DMS53 treated with DMSO at 0.1 percent for 48 hours (cell line): ENCODE measurements at regions not wholly inside any gene's neighbourhood (a gene's known extent, or its start where the extent isn't known, plus 50 kb on each side); places are given as distances from the start of the nearest gene placed in this dataset.
"Not testable (repeated sequence)": the region's sequence is repeated elsewhere in the genome, so short reads cannot be mapped to it uniquely, and the experiment has no call there.

Experiments
- DNase-seq: peaks from one replicate; lab custom pipeline; 2025; ENCODE audit not compliant: unreplicated experiment; lab: John Stamatoyannopoulos, UW

DNA sequence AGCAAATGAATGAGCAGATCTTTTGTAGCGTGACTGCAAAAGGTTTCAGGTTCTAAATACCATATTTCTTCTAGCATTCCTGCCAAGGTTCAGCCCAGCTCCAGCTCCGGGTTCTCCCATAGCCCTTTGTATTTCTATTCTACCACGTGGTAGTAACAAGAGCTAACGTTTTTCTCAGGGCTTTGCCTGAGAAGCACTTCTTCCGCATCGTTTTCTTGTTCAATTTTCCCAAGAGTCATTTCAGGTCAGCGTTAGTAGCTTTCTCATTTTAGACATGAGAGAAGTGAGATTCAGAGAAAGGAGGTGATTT, 120.1 kb upstream of the MYCN start:
- DNase-seq: no peak

DNA sequence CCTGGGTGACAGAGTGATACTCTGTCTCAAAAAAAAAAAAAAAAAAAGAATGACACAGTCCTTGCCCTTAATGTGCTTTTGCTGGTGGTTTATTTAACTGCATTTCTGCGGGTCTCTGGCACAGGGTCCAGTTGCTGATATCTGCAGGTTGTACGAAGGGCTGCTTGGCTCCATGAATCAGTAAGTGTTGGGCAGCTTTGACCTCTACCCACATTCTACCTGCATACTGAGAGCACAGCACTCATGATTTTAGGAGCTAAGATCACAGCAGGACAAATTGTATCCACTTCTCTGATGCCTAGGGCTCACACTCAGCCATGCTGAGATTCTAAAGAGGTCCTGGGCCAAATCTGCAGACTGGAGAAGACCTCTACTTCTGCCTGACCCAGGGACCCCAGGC, 119.4 kb upstream of the MYCN start:
- no peak for DNase-seq

DNA sequence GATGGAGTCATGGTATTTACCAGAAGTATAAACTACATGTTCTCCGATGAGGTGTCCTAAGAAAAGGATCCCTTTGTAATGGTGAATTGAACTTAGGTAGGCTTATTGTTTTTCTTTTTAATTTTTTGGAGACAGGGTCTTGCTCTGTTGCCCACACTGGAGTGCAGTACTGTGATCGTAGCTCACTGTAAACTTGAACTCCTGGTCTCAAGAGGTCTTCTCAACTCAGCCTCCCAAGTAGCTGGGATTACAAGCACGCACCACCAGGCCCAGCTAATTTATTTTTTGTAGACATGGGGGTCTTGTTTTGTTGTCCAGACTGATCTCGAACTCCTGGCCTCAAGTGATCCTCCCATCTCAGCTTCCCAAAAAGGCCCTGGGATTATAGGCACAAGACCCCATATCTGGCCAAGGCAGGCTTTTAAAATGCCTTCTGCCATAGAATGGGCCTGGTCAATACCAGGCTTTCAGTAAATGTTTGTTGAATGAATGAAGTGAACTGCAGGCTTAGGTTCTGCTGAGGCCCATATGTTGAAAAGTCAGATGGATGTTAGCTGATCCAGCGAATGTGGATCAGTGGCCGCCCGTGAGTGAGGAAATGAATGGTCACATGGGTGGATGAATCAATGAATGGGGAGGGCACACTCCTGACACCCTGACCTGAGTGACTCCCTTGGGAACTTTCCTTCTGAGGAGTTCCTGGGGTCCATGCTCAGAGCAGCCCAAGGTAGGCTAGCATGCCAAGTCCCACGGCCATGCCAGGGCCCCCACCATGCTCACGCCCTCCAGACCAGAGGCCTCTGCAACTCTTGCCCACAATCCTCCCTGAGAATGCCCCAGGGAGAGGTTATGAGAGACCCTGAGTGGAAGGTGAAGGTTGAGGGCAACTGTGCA, 118.0 kb upstream of the MYCN start:
- no peak for DNase-seq

DNA sequence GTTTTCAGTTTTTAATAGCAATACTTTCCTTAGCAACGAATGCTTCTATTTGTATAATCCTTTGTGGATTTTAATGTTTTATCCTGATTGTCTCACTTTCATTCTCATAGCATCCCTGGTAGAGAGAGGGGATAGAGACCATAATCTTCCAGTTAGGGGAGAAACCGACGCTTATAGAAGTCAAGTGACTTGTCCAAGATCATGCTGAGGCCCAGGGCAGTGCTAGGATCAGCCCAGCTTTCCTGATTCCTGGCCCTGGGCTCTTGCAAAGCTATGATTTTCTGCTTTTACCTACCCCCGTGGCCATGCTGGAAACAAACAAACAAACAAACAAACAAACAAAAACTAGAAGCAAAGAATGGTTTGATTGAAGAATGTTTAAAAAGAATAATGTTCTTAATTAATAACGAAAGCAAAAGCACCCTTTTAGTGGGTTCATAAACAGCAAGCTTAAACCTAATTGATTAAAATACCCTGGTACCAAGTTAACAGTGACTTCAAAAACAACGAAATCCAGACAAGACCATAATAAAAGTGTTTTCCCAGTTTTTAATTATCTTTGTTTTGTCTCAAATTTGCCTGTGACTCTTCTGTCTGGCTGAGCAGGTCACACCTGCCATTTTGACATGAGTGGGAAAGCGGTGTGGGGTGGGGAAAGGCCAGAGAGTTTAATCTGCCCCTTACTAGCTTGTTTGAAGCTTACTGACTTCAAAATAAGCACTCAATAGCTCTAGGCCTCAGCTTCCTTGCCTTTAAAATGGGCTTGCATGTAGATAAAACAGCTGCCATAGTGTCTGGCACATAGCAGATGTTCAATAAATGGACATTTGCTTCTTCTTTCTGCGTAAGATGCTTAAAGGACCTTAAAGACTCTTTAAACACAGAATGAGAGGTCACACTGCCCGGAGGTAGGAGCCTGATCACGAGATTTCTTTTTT, 116.6 kb upstream of the MYCN start:
- no peak for DNase-seq

DNA sequence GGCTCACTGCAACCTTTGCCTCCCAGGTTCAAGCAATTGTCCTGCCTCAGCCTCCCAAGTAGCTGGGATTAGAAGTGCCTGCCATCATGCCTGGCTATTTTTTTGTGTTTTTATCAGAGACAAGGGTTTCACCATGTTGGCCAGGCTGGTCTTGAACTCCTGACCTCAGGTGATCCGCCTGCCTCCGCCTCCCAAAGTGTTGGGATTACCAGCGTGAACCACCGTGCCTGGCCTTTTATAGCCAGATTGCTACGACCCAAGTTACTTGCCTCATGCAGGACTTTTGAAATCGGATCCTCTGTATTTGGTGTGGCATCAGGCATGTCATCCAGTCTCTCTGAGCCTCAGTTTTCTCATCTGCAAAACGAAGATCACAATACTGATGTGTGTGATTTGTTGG, 115.9 kb upstream of the MYCN start:
- not testable (repeated sequence) for DNase-seq

DNA sequence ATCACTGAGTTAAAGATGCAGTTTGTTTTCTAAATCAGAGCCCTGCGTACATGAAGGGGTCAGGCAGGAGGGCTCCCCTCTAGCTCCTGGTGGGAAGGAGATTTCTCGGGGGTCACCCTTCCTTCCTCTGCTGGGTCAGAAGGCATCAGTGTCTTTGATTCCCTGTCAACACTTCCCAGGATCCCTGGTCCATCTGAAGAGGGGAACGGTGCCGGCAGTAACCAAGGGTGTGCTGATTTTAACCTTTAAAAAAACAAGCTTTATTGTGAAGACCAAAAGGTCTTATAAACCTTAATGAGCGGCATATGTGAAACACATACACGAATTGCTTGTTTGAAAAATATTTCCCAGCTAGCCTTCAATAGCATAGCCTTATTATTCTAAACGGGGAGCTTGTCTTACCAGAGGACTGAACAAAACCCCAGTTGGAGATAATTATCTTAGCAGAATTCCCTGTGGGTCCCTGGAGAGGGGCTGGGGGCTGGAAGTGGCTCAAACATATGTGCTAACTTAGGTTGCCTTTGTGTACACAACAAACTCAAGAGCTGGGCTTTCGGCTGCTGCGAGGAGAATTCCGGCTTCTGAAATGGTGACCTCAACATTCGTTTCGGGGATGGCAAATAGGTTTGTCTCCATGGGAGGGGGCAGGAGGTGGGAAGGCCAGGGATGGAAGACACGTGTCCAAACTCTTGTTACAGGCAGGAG, 114.9 kb upstream of the MYCN start:
- no peak for DNase-seq

DNA sequence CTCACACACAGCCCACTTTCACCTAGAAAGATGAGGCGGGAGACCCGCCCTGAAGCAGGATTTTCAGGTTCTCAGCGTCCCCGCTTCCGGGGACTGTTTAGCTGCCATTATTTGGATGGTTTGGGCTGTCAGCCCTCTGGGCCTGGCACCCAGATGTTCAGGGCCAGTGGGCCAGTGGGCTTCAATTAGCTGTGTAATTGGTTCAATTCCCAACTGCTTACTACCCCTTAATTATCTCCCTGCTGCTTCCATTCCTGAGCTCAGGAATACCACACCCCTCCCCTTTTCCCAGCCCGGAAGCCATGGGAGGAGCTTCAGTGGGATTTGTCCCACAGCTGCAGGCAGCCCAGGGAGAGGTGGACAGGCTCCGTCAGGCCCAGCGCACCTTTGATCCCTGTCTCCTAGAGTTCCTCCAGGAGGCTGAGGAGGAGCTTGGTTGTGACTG, 114.1 kb upstream of the MYCN start:
- no peak for DNase-seq

DNA sequence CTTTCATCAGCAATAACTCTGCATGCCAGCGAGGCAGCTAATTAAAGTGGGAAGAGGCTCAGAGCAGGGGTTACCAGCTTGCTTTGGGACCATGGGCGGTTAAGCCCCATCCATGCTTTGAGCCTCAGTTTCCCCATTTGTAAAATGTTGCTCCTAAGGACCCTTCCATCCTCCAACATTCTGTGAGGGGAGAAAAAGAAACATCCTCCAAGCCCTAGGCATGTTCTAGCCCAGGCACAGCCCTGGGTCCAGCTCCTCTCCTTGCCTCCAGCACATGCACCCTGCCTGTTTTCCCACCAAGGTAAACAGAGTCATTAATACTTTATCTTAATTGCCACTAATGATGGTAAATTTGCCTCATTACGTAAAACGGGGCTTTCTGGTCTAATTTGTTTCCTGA, 113.3 kb upstream of the MYCN start:
- no peak for DNase-seq

DNA sequence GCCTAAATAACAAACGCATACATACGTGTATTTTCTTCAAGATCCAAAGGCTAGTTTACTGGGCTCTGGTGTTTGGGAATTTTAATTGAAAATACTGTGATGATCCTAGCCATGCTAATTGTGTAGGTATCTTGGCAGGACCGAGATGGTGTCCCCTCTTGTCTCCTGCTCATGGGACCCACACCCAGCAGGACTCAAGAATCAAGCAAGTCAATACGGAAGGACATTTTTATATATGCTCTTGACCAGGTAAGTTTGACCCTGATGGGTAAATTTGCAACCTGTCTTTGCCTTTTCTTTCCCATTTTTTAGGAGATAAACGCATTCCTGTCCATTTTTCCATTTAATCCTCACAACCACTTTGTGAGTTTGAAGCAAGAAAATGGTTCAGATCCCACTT, 111.8 kb upstream of the MYCN start:
- DNase-seq: no peak

DNA sequence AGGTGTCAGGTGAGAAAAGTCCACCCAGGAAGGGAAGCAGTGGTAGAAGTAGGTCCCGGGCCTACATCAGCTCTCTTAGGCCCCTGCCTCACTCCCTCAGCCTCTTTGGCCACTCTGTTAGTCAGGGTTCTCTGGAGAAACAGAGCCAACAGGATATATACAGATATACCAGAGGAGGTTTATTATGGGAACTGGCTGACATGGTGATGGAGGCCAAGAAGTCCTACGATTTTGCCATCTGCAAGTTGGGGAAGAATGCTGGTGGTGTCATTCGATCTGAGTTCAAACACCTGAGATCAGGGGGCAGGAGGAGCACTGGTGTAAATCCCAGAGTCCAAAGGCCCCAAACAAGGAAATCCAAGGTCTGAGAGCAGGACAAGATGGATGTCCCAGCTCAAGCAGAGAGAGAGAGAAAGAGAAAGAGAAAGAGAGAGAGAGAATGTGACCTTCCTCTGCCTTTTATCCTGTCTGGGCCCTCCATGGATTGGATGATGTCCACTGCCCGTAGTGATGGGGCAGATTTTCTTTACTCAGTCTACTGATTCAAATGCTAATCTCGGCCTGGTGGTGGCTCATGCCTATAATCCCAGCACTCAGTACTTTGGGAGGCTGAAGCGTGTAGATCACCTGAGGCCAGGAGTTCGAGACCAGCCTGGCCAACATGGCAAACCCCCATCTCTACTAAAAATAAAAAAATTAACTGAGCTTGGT, 111.1 kb upstream of the MYCN start:
- no peak for DNase-seq

DNA sequence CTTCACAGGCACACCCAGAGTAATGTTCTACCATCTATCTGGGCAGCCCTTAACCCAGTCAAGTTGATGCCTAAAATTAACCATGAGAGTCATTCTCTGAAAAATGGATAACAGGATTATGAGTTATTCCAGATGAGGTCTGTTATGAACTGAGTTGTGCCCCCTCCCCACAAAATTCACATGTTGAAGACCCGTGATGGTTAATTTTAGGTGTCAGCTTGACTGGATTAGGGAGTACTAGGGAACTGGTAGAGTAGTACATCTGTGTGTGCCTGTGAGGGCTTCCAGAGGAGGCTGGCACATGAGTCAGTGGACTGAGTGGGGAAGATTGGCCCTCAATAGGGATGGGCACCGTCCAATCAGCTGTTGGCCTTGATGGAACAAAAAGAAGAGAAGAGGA, 110.4 kb upstream of the MYCN start:
- DNase-seq: no peak

DNA sequence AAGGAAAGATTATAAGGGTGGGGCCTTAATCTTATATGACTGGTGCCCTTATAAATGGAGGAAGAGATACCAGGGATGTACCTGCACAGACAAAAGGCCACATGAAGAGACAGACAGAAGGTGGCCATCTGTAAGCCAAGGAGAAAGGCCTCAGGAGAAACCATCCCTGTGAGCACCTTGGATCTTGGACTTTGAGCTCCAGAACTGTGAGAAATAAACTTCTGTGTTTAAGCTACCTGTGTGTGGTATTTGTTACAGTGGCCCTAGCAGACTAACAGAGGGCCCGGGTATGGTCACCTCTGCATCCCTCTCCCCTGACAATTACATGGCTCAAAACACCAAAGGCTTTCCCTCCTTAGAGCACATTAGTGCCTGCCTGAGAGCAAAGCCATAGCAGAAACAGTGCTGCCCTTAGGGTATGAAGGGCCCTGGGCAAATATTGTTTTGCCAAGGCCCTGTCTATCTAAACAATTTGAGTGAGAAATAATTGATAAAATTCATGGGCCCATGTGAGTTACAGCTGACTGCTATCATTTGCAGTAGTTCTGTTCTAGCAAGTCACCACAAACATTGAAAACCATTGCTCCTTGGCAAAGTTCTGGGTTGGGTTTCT, 109.3 kb upstream of the MYCN start:
- no peak for DNase-seq

DNA sequence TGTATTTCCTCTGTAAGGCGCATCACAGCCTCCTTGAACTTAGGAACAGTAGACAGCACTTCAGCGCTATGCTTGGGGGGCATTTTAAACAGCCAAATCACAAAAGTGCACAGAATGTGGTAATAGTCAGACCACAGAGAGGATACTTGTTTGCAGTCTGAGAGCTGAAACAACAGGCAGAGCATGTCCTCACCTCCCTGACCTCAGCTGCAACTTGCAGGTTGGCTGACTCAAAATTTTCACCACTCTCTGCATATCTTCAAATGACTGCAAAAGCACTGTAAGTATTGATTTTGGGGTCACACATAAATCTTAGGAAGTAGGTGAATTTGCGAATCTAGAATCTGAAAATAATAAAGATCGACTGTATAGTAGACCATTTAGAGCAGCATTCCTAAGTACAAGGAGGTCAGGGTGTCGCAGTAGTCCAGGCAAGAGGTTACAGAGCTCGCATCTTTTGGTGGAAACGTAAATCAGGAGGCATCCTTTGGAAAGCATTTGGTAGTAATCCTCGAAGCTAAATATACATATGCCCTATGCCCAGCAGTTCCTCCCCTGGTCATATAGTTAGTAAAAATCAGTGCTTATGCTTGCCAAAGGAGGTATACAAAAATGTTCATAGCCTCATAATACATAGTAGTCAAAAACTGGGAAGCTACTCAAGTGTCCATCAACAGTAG, 108.2 kb upstream of the MYCN start:
- DNase-seq: no peak

DNA sequence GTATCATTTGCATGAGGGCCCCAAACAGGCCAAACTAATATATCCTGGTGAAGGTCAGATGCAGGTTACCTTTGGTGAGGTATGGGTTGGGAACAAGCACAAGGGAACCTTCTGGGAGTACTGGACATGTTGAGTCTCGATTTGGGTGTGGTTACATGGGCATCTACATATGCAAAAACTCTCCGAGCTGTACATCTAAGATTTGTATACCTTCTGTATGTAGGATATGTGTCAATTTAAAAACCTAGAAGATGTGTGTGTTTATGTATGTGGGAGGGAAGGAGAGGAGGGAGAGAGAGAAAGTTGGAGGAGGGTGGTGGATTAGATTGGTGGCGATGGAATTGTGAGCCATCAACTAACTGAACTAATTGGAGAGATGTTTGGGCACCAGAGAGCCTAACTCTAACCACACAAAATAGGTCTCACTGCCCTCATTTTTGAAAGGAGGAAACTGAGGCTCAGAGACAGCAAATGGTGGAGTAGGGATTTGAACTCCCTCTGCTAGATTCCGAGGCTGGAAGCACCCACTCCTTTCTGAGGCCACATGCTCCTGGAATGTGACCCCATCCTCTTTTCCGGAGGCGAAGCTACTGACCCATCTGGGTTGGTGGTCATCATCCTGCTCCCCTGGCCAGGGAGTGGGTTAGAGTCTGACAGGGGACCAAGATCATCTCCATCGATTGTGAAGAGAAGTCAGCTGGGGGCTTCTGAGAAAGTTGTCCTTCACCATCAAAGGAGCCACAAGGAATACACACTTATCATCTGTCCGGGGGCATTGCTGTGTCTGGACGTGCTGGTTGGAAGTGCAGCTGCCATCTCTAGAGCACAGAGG, 107.3 kb upstream of the MYCN start:
- no peak for DNase-seq

DNA sequence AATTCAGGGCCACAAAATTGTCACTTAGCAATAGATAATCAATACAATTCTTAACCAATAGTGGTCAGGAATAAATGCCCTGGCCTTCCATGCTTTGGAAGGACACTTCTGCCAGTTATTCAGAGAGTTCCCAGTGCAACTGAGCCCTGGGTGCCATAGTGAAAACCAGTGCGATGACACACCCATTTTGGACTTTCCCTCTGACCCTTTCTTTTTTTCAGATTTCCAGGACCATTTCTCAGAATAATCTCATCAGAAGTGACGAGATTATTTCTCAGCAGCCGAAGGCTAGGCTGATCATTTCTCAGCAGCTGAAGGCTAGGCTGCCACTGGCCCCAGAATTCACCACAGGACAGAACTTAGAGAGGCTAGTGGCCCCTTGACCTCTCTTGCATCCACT, 106.6 kb upstream of the MYCN start:
- DNase-seq: no peak

DNA sequence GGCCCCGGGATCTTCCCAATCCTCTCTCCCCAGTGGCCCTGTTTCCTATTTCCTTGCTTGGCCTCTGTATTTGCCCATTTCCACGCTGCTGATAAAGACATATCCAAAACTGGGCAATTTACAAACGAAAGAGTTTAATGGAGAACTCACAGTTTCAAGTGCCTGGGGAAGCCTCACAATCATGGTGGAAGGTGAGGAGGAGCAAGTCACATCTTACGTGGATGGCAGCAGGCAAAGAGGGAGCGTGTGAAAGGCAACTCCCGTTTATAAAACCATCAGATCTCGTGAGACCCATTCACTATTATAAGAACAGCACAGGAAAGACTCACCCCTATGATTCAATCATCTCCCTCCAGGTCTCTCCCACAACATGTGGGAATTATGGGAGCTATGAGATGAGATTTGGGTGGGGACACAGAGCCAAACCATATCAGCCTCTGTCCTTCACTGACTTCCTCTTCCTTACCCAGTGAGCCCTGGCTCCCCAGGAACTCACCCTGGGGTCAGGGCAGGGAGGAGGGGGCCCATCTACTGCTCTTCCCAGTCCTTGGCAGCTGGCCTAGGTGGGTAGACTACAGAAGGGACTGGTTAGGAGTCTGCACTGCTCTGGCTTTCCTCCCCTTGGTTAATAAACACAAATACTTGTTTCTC, 105.8 kb upstream of the MYCN start:
- no peak for DNase-seq

DNA sequence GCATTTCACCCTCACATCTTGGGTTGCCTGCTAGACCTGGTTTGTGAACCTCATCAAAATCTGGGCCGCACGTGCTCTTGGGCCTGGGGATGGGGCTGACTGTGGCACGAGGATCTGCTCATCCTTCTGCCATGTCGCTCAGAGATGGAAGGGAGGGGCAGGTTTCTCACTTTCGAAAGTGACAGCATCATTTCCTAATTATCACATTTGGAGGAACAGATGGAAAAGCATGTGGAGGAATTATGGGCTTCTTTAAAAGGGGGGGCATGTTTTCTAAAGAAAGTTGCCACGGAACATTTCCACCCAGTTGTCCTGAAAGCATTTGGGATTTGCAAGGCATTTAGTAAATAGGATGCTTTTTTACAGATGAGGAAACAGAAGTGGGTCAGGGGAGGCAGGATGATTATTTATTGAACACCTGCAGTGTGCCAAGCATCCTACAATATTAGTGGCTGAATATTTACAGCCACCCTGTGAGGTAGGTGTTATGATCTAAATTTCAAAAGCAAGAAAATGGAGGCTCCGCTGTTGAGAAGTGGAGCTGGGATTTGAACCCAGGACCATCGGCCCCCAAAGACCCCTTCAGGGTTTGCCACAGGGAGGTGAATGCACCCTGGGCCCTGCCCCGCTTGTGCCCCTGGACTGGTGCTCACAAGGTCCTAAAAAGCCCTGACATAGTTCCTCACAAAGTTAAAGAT, 104.2 kb upstream of the MYCN start:
- no peak for DNase-seq
